22Rv1 (cell line): ENCODE measurements at regions not wholly inside any gene's neighbourhood (a gene's known extent, or its start where the extent isn't known, plus 50 kb on each side); places are given as distances from the start of the nearest gene placed in this dataset.

ENCODE experiments used
- CTCF ChIP-seq: fragments of 450-650 bp; IDR thresholded peaks from 2 replicates; pipeline ENCODE4 v1.5.1; 2017; ENCODE audit warnings: mild to moderate bottlenecking
- ZFX ChIP-seq: fragments of 450-650 bp; IDR thresholded peaks from 2 replicates; pipeline ENCODE4 v1.6.1; 2017; ENCODE audit warnings: antibody characterized with exemption, borderline replicate concordance

- no peak for TF ChIP-seq CTCF
- TF ChIP-seq ZFX: no peak
Measured at GRCh38 chr14:86973177-86973576, 1019.8 kb downstream of the GALC start.
